HCT116 (cell line): ENCODE measurements at regions not wholly inside any gene's neighbourhood (a gene's known extent, or its start where the extent isn't known, plus 50 kb on each side); places are given as distances from the start of the nearest gene placed in this dataset.

ENCODE experiments used
- ATAC-seq: fragments of 200-7000 bp; cut with Tn5 transposase; 2 replicates; pipeline ENCODE4 v1.9.1; 2020; ENCODE audit warnings: mild to moderate bottlenecking, moderate library complexity
- BruUV-seq: library from RNA; stranded (reverse); fragments of 400-500 nt; replicated peaks from 2 replicates; lab custom pipeline; 2021; lab: Mats Ljungman, UMichigan
- CTCF ChIA-PET: fragments of 300-600 bp; sonication (Branson Sonifier 250); formaldehyde crosslinking; loops from one replicate; lab custom pipeline; 2021; ENCODE audit warnings: antibody characterized with exemption; lab: Charles Lee
- POLR2A ChIA-PET: fragments of 300-600, 350-600 bp; sonication (Branson Sonifier 250); formaldehyde crosslinking; loops from one replicate; lab custom pipeline; 2021; ENCODE audit warnings: antibody characterized with exemption; lab: Charles Lee
- RAD21 ChIA-PET, 2 experiments: fragments of 300-600 bp; sonication (Branson Sonifier 250); formaldehyde crosslinking; loops; one replicate each; lab custom pipeline; 2023; ENCODE audit warnings: low total read pairs in 2 of 2; ENCODE audit not compliant: uncharacterized antibody in 2 of 2, unreplicated experiment in 2 of 2, low non-redundant PET in 1 of 2; lab: Charles Lee
- DNase-seq: peaks from one replicate; pipeline ENCODE4 v3.0.0-alpha.2; 2010; ENCODE audit warnings: low read depth, low spot score
- H2AFZ ChIP-seq: fragments of 200-600 bp; shearing (Covaris generic), sonication (generic); 2 replicates; pipeline ENCODE4 v1.6.1; 2017; ENCODE audit warnings: low read depth, mixed run types, mixed read lengths, antibody characterized with exemption, low read length; ENCODE audit not compliant: poor library complexity, severe bottlenecking
- H3K27ac ChIP-seq: 2 replicates; pipeline ENCODE4 v1.5.1; 2012; ENCODE audit warnings: low read depth, low read length
- H3K27me3 ChIP-seq: fragments of 200-600 bp; sonication (generic); 2 replicates; pipeline ENCODE4 v1.6.1; 2016; ENCODE audit warnings: mixed run types, low read length, mixed read lengths; ENCODE audit not compliant: insufficient read depth
- H3K36me3 ChIP-seq, 2 experiments: fragments of 200-500 bp in 1 of 2; fragments of 200-600 bp in 1 of 2; sonication (Bioruptor generic) in 1 of 2; sonication (generic) in 1 of 2; 2 replicates each; pipeline versions ENCODE4 v1.5.1 to v1.6.1; 2014 to 2016; ENCODE audit warnings: low read length in 2 of 2, inconsistent platforms in 1 of 2, mixed read lengths in 1 of 2, mixed run types in 1 of 2; ENCODE audit not compliant: insufficient read depth in 2 of 2, control insufficient read depth in 1 of 2
- H3K4me1 ChIP-seq, 2 experiments: fragments of 200-600 bp in 1 of 2; sonication (generic) in 1 of 2; 2 replicates each; pipeline versions ENCODE4 v1.5.1 to v1.6.1; 2012 to 2017; ENCODE audit warnings: low read length in 2 of 2, inconsistent platforms in 1 of 2, mild to moderate bottlenecking in 1 of 2, mixed read lengths in 1 of 2, mixed run types in 1 of 2, moderate library complexity in 1 of 2; ENCODE audit not compliant: insufficient read depth in 2 of 2, control insufficient read depth in 1 of 2
- H3K4me2 ChIP-seq: fragments of 200-600 bp; sonication (generic); 2 replicates; pipeline ENCODE4 v1.6.1; 2017; ENCODE audit warnings: mixed run types, low read length, mixed read lengths
- H3K4me3 ChIP-seq, 2 experiments: fragments of 200-600 bp in 1 of 2; sonication (generic) in 1 of 2; replicated peaks in 1 of 2; 2 replicates each; pipeline ENCODE4 v1.5.1; 2011 to 2016; ENCODE audit warnings: low read length in 2 of 2, control low read depth in 1 of 2, low read depth in 1 of 2, mild to moderate bottlenecking in 1 of 2, mixed read lengths in 1 of 2, mixed run types in 1 of 2
- H3K79me2 ChIP-seq: fragments of 200-600 bp; sonication (generic); 2 replicates; pipeline ENCODE4 v1.6.1; 2017; ENCODE audit warnings: mild to moderate bottlenecking, mixed run types, low read length, moderate library complexity, mixed read lengths; ENCODE audit not compliant: insufficient read depth
- H3K9ac ChIP-seq: fragments of 200-600 bp; sonication (generic); 2 replicates; pipeline ENCODE4 v1.6.1; 2016; ENCODE audit warnings: low read length, mixed read lengths
- H3K9me2 ChIP-seq: fragments of 200-600 bp; sonication (generic), shearing (Covaris generic); 2 replicates; pipeline ENCODE4 v1.6.1; 2017; ENCODE audit warnings: mixed run types, mild to moderate bottlenecking, moderate library complexity; ENCODE audit not compliant: insufficient read depth
- H3K9me3 ChIP-seq, 2 experiments: fragments of 200-500 bp in 1 of 2; fragments of 200-600 bp in 1 of 2; sonication (Bioruptor generic) in 1 of 2; sonication (generic) in 1 of 2; 2 replicates each; pipeline ENCODE4 v1.6.1; 2014 to 2017; ENCODE audit warnings: low read length in 2 of 2, mixed read lengths in 2 of 2, inconsistent platforms in 1 of 2, low read depth in 1 of 2, mild to moderate bottlenecking in 1 of 2, mixed run types in 1 of 2, moderate library complexity in 1 of 2; ENCODE audit not compliant: control insufficient read depth in 1 of 2, insufficient read depth in 1 of 2
- H4K20me1 ChIP-seq: fragments of 200-600 bp; sonication (generic), shearing (Covaris generic); 2 replicates; pipeline ENCODE4 v1.6.1; 2017; ENCODE audit warnings: mixed run types, mild to moderate bottlenecking, moderate library complexity; ENCODE audit not compliant: insufficient read depth
- CBX3 ChIP-seq: IDR thresholded peaks from 2 replicates; pipeline ENCODE4 v1.6.1; 2012; ENCODE audit warnings: low read depth
- CEBPB ChIP-seq: IDR thresholded peaks from 2 replicates; pipeline ENCODE4 v1.6.1; 2012; ENCODE audit warnings: low read depth
- CTCF ChIP-seq, 3 experiments: fragments of 200-600 bp in 1 of 3; sonication (generic) in 1 of 3; IDR thresholded peaks in 2 of 3; conservative IDR thresholded peaks in 1 of 3; 2 replicates each; pipeline ENCODE4 v1.5.1; 2012 to 2017; ENCODE audit warnings: low read depth in 2 of 3, low read length in 2 of 3, antibody characterized with exemption in 1 of 3, borderline replicate concordance in 1 of 3, control low read depth in 1 of 3, mild to moderate bottlenecking in 1 of 3, mixed read lengths in 1 of 3, mixed run types in 1 of 3, moderate library complexity in 1 of 3; ENCODE audit not compliant: insufficient read depth in 1 of 3
- ELF1 ChIP-seq: IDR thresholded peaks from 2 replicates; pipeline ENCODE4 v1.6.1; 2012; ENCODE audit warnings: low read depth, borderline replicate concordance
- EZH2 ChIP-seq: fragments of 200-600 bp; sonication (generic); IDR thresholded peaks from 2 replicates; pipeline ENCODE4 v1.6.1; 2017; ENCODE audit warnings: antibody characterized with exemption, mixed run types
- FOSL1 ChIP-seq: IDR thresholded peaks from 2 replicates; pipeline ENCODE4 v1.6.1; 2012; ENCODE audit warnings: low read depth
- RAD21 ChIP-seq: IDR thresholded peaks from 2 replicates; pipeline ENCODE4 v1.6.1; 2012; ENCODE audit warnings: low read depth, mild to moderate bottlenecking
- TCF7L2 ChIP-seq: IDR thresholded peaks from 2 replicates; pipeline ENCODE4 v1.7.0; 2011; ENCODE audit warnings: borderline replicate concordance, inconsistent platforms; ENCODE audit not compliant: insufficient read depth, insufficient read length; ENCODE audit errors: extremely low read depth
- YY1 ChIP-seq: IDR thresholded peaks from 2 replicates; pipeline ENCODE4 v1.6.1; 2011; ENCODE audit warnings: low read length, low read depth, moderate library complexity, mild to moderate bottlenecking; ENCODE audit not compliant: insufficient replicate concordance; ENCODE audit errors: extremely low read depth
- ZNF274 ChIP-seq: fragments of 200-500 bp; sonication (Bioruptor generic); IDR thresholded peaks from 2 replicates; pipeline ENCODE4 v1.6.1; 2014; ENCODE audit warnings: mild to moderate bottlenecking, low read depth, low read length, inconsistent platforms
- intact Hi-C: fragments of 100-400 bp; cut with micrococcal nuclease; formaldehyde crosslinking; loops from 2 replicates; pipeline ENCODE4 v1.10.0; 2022

DNA sequence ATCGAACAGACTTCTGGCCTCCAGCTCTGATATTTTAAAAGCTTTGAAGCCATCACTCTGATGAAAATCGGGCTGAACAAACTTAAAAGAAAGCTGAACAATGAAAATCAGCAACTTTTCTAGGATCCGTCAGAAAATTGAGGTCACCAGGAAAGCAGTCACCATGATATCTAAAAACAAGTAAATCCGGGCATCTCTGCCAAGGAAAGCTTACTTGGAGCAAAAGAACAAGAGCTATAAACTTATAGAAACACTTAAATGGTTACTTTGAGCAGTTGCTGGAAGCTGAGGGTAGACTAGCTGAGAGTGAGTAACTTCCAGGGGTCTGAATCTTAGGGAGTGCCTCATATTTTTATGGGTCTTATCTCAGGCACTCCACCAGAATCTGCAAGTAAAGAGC lies 1043.0 kb upstream of the CDH18 start:
- H3K4me3 ChIP-seq = no peak overlapping the region
- H2AFZ ChIP-seq = no peak overlapping the region
- ChIA-PET CTCF (no interaction called here), POLR2A (no interaction called here), RAD21 (no interaction called here)
- no peak for DNase-seq
- no peaks in the 10 kb centered on the region for H3K36me3 ChIP-seq
- no peak for ATAC-seq
- H3K27ac ChIP-seq = no peak overlapping the region
- H3K27me3 ChIP-seq = no peaks in the 10 kb centered on the region
- no peaks in the 10 kb centered on the region for H4K20me1 ChIP-seq
- H3K79me2 ChIP-seq = no peaks in the 10 kb centered on the region
- no peak overlapping the region for H3K9ac ChIP-seq
- H3K9me3 ChIP-seq = peaks cover 8 to 22% of the 10 kb centered on the region in 2 experiments; a peak in 3 of 4 replicates
- intact Hi-C loops = no loop called here
- no TSS peak for BruUV-seq
- no peaks in the 10 kb centered on the region for H3K4me1 ChIP-seq
- no peaks in the 10 kb centered on the region for H3K9me2 ChIP-seq
- no peak overlapping the region for H3K4me2 ChIP-seq
- TF ChIP-seq CBX3 = no peak
- TF ChIP-seq FOSL1 = no peak
- TF ChIP-seq TCF7L2 = no peak
- no peak for TF ChIP-seq CTCF (IDR thresholded peaks at IDR 0.05 in 2 of 3, conservative IDR thresholded peaks at IDR 0.05 in 1 of 3; ENCODE audit: borderline replicate concordance in 1 of 3, insufficient read depth in 1 of 3, low read depth in 2 of 3, low read length in 2 of 3)
- no peak for TF ChIP-seq CEBPB
- TF ChIP-seq ZNF274 = no peak
- TF ChIP-seq RAD21 = no peak

- no peak overlapping the region for H3K27ac ChIP-seq
- no peaks in the 10 kb centered on the region for H3K4me1 ChIP-seq
- H3K4me2 ChIP-seq = no peak overlapping the region
- POLR2A ChIA-PET = no interaction called here
- CTCF ChIA-PET = no interaction called here
- RAD21 ChIA-PET = no interaction called here
- H3K27me3 ChIP-seq = no peaks in the 10 kb centered on the region
- H3K4me3 ChIP-seq = no peak overlapping the region
- TF ChIP-seq CTCF (IDR thresholded peaks at IDR 0.05 in 2 of 3, conservative IDR thresholded peaks at IDR 0.05 in 1 of 3; ENCODE audit: borderline replicate concordance in 1 of 3, insufficient read depth in 1 of 3, low read depth in 2 of 3, low read length in 2 of 3) = no peak
- TF ChIP-seq EZH2 = no peak
- TF ChIP-seq ELF1 = no peak
- no peak for TF ChIP-seq YY1
- TF ChIP-seq ZNF274 = no peak
- TF ChIP-seq, all 23 proteins: peak for 0
- no peak for ATAC-seq
- no peak overlapping the region for H3K9ac ChIP-seq
- DNase-seq = no peak
- no peaks in the 10 kb centered on the region for H3K9me2 ChIP-seq
- no peak overlapping the region for H2AFZ ChIP-seq
- peaks cover 7 to 17% of the 10 kb centered on the region in 2 experiments; a peak in 2 of 4 replicates for H3K9me3 ChIP-seq
- H3K36me3 ChIP-seq = no peaks in the 10 kb centered on the region; a peak in 1 of 4 replicates
- no peaks in the 10 kb centered on the region for H4K20me1 ChIP-seq
- no peaks in the 10 kb centered on the region for H3K79me2 ChIP-seq
- intact Hi-C loops = no loop called here
- BruUV-seq = no TSS peak
These were observed 1037.0 kb upstream of the CDH18 start for GRCh38 chr5:21024966-21025365.
